ENCODE measurements at regions not wholly inside any gene's neighbourhood (a gene's known extent, or its start where the extent isn't known, plus 50 kb on each side); places are given as distances from the start of the nearest gene placed in this dataset.

DNA sequence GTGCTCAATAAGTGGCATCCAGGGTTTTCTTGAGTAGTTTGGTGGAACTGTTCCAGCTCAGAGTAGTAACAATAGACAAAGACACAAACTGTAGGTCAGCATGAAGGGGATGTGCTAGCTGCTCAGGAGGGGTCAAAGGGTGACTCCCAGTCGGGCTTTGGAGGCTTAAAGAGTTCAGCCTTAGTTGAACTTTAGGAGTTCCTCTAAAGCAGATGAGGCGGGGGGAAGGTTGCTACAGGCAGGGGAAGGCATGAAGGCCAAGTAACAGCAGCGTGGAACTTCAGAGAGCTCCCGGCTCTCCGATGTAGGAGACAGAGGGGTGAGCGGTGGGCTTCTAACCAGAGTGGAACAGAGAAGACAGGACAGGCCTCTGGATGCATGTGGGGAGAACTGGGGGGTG, 115.5 kb upstream of the CD93 start:
- DNase-seq: no peak

DNA sequence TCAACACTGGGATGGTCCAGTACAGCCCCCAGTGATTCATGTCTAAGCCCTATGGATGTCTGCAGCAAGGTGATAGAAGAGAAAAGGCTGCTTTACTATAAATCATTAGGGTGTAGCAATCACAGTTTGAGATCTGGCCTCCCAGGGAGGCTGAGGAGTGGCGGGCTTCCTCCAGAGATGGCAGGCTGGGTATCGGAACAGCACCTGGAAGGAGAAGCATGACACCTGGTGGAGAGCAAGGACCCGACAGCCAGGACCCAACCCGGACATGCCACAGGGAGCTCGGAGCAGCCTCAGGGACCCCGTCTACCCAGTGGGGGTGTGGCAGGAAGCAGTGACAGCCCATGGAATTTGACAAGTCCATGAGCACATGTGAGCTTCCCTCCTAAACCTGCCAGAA, 114.8 kb upstream of the CD93 start:
- DNase-seq: peak; percentile 30

DNA sequence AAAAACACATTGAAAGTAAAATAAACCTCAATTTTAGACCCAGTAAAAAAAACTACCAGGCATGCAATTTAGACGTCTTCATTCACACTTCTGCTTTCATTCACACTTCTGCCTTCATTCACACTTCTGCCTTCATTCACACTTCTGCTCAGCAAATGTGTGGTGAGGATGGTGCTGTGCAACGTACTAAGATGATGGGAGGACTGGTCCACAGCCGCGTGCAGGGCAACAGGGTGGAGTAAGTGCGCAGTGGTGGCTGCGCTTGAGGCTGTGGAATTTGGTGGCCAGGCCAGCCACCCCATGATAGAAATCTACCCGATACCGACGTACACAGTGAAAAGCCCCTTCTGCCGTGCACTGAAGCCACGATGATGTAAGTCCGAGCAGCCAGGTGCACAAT, 114.3 kb upstream of the CD93 start:
- no peak for DNase-seq

DNA sequence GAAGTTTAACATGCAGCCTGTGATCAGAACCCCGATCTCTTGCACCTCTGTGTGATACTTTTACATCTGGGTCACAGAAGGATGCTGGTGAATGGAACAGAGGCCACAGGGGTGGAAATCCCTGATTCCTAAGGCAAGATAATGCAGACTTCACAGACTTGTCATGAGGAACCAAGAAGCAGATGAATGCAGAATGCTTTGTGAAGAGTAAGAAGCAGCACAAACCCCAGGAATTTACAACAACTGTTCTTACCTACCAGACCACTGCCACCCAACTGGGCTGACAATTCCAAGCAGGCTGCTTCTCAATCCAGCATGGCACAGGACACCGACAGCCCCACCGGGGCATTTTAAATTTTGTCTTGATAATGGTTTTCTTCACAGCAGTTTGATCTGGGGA, 113.2 kb upstream of the CD93 start:
- DNase-seq: no peak

DNA sequence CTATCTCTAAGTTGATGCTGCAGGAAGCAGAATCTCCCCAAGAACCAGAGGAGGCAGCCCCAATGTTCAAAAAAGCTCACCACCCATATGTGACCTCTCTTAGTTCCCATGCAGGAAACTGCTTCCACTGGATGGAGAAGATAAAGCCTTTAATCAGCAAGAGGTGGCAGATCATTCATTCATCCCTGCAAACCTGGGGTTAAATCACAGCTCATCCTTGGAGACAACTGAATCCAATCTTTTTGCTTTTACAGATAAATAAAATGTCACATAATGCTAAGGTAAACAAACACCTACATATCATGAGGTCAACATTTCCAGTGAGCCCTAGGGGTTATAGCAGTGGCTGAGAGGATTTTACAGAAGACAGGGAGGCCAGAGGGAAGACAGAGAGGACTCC, 112.7 kb upstream of the CD93 start:
- no peak for DNase-seq

DNA sequence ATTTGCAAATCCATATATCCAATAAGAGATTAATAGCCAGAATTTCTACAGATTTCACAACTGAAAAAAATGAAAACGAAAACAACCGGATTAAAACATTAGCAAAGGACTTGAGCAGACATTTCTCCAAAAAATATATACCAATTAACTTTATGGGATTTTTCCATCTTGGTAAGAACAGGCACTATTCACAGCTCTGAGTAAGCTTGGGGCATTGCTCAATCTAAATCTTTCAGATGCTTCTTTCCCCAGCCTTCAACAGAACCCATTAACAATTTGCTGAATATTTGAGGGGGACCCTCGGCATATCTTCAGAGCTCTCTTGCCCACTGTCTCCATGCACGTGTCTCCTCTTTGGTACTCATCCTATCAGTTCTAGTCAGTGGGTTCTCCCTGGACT, 111.7 kb upstream of the CD93 start:
- no peak for DNase-seq

DNA sequence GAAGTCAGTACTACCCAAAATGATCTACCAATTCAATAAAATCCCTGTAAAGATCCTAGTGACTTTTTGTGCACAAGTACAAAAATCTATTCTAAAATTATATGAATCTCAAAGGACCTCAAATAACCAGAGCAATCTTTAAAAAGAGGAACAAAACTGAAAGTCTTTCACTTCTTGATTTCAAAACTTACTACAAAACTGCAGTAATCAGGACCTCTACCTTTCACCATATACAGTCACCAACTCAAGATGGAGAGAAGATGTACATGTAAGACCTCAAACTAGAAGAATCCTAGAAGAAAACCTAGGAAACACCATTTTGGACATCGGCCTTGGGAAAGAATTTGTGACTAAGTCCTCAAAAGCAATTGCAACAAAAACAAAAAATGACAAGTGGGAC, 109.5 kb upstream of the CD93 start:
- DNase-seq: no peak

DNA sequence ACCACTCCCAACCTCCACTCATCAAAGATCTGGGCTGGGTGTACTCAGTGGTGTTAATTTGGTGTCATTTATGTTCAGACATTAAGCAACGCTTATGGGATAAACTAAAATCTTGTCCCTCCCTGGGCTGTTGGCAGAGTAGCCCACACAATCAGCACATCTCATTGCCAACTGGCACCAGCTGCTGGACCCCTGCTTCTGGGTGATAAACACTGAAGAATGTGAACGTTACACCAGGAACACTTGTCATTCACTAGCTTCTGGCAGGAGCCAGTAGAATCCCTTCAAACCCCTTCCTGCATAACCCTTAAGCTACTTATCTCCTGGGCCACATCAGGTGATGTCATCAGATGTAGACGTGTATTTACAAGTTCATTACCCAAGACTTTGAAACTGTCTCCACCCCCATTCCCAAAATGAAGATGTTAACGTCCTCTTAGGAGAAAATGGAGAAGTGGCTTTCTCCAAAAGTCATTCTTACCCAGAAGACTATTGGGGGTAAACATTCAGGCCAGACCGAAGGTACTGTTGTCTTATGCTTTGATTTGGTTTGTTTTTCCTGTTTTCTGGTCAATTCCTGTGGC, 107.8 kb upstream of the CD93 start:
- no peak for DNase-seq

DNA sequence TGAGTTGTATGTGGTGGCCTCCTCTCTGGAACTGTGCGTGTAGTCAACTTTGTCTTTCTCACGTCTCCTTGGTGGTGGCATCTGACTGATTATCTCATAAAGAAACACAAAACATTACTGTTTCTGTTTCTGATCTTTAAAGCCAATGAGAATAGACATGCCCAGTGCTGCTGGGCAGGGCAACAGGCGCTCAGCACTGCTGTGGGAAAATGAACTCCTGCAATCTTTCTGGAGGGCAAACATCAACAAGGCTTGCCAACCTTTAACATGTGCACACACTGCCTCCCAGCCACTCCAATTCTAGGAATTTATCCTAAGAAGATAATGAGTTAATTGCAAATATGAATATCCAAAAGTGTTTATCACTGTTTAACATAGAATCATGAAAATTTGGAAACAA, 106.3 kb upstream of the CD93 start:
- DNase-seq: no peak

DNA sequence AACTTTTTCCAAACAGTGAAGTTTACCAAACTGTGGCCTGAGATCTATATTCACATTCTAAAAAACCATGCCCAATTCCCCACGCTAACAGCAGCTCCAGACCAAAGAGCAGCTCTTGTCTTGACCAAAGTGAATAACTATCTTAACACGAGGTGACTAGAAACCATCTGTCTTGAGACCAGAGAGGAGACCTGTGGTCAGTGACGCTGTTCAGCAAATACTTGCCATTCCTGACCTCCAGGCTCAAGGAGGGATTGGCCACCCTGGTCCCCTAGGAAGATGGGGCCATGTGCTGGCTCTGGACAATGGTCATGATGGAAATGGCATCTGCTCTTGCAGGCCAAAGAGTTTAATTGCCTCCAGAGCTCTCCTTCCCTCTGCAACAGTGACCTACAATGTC, 104.4 kb upstream of the CD93 start:
- DNase-seq: no peak

DNA sequence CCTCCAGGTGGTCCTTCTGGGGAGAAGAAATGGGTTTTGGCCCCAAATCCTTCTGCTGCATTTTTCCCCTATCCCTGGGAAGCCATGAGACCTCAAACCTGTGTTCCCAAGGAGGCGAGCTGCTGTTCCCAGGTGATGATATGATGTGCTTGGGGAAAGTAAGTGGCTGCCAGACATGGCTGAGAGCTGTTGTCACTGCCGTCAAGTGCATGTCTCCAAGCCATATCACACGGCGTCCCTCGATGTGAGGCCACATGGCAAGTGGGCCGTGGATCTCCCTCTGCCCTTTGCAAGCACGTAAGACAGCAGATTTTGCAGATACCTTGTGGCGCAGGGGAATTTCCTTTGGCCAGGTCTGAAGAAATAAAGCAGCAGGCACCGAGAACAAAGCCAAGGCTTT, 103.7 kb upstream of the CD93 start:
- DNase-seq: no peak

DNA sequence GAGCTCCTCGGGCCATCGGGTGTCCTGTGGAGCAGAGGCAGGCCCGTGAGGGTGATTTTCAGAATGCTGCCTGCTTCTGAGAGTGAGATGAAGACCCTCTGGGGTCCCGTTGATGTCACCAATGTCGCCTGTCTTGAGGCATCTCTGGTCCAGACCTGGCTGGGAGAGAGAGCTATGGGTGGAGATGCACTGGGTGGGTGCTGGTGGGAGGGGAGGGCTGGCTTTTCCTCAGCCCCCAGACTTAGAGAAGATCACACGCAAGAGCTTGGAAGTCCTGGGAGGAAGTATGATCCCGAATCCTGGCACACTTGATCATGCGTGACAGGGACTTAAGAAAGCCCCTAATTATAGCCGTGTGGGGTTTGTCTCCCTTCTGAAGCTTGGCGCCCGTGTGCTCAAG, 103.2 kb upstream of the CD93 start:
- no peak for DNase-seq

DNA sequence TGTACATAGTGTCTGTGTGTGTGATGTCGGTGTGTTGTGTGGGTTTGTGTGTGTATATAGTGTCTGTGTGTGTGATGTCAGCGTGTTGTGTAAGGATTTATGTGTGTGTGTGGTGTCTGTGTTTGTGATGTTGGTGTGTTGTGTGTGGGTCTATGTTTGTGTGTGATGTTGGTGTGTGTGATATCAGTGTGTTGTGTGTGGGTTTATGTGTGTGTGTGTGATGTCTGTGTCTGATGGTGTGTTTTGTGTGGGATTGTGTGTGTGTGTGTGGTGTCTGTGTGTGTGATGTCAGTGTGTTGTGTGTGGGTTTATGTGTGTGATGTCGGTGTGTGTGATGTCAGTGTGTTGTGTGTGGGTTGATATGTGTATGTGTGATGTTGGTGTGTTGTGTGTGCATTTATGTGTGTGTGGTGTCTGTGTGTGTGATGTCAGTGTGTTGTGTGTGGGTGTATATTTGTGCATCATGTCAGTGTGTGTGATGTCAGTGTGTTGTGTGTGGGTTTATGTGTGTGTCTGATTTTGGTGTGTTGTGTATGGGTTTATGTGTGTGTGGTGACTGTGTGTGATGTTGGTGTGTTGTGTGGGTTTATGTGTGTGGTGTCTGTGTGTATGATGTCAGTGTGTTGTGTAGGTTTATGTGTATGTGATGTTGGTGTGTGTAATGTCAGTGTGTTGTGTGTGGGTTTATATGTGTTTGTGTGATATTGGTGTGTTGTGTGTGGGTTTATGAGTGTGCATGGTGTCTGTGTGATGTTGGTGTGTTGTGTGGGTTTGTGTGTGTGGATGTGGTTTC, 102.4 kb upstream of the CD93 start:
- no peak for DNase-seq

DNA sequence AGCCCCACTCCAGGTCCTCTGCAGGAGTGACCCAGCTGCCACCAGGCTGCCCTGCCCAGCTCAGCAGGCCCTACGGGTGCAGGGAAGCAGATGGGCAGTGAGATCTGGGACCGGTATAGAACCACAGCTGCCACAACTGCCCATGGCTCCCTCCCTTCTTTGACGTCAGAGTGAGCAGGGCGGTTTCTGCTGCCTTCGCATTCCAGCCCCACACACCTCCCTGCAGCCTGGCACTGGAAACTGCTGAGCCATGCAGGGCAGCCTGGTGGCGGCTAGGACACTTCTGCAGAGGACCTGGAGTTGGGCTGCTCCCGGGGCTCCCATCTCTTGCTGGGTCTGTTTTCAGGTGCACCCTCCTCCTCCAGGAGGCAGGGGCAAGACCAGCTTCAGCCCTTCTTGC, 101.6 kb upstream of the CD93 start:
- no peak for DNase-seq

DNA sequence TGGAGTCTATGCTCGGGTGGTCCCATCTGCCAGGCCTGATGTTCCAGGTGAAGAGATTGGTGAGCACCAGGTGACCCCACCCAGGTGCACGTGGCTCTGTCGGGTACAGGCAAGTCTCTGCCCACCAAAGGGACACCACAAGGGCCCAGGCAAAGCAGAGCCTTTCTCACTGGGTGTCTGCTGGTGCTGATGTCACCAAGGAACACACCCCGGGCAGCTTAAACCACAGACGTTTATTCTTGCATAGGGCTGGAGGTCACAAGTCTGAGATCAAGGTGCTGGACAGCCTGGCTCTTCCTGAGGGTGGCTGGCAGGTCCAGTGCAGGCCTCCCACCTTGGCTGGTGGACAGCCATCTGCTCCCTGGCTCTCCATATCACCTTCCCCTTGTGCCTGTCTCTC, 100.7 kb upstream of the CD93 start:
- no peak for DNase-seq

DNA sequence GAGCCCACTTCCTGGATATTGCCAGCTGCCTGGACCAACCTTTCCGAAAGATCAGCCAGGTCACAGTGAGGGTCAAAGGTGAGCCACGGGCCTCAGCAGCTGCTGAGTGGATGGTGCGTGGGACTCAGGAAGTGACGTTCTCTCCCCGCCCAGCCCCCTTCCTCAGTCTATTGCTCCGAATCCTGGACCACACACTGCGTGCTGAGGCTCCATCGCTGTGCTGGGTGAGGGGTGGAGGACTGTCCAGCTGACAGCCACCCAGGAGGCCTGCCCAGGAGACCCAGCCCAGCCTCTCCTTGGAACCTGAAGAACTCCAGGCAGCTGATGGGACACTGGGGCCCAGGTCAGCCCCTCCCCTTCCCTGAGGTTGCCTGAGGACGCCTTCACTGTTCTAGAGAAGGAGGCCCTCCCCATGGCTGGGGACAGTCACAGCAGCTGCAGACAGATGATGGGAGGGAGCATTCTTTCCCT, 94.4 kb upstream of the CD93 start:
- no peak for DNase-seq

DNA sequence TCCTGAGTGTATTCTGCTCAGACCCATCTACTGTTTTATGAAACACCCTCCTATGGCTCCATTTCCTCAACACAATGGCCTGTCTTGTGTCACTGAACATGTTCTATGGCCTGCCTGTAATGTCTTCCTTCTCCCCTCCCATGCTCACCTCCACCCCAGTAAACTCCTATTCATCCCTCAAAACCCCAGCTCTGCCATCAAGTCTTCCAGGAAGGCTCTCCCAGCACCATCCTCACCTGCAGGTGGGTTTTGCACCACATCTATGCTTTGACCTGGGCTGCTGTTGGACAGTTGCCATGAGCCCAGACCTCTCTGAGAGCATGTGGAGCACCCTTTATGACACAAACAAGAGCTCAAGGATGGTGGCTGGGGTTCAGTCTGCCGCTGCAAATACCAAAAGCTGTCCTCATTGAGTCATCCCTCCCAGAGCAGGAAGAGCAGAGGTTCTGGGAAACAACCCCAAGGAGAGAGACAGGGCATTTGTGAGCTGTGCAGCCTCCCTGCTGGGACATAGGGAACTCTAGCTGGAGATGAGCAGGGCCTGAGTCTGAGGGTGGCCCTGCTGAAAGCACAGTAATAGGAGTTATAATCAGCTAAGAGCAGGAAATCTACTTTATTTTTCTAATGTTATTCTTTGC, 93.8 kb upstream of the CD93 start:
- DNase-seq: no peak

DNA sequence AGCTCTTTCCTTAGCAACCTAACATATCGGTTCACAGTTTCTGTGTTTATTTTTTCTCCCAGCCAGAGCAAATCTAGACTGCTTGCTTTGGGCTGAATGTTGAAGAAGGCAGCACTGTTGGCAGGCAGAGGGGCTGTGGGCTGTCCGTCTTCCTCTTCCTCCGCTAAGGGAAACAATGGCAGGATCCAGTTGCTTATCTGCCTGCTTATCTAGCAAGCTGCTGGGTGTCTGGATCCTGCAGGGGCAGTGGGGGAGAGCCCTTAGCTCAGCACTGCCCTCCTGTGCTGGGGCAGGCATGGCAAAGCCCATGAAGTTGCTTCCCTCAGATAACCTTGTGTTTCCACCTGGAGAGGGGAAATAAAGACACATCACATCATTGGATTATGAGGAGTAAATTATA, 92.7 kb upstream of the CD93 start:
- no peak for DNase-seq

DNA sequence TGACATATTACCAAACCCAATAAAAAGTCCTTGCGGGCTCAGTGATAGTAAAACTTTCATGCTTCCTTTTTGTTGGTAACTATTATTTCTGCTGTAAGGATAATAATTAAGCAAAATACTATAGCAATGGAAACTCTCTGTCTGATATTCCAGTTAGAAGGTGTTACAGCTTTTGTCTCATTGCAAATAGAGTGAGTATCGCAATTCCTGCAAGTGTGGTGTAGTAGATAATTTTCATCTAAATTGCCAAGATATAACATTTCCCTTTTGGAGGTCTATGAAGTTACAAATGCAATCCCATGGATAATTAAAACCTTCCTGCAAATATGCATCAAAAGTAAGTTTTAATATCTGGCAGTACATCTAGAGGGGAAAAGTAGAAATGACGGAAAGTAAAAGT, 88.7 kb upstream of the CD93 start:
- DNase-seq: no peak

DNA sequence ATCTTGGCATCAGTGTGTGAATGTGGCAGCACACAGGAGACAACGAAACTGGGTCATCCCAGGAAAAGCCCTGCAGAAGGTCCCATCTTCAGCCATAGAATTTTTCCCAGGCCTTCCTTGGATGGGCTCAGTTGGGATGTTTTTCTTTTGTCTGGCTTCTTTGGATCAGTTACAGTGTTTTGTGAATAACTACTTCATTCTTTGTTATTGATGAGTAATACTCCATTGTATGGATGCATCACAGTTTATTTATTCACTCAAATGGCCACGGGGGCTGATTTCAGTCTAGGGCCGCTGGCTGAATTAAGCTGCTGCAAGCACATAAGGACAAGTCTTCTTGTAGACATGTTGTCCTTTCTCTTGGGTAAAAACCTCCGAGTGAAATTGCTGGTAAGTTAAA, 81.3 kb upstream of the CD93 start:
- DNase-seq: no peak

DNA sequence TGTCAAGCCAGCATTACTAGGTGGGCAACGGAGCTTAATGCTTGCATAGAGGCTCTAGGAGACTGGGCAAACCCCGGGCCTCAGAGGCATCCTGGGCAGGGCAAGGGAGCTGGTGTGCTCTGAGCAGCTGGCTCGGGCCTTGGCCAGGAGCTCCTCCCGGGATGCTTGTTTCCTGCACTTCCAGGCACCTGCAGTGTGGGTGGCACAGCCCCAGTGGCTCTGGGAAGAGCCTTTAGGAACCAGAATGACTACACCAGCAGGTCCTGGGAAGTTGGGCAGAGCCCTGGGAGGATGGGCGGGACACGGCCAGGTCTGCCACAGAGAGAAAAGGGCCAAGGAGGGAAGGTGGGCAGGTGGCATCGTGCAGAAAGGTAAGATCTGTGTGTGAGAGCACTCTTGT, 80.4 kb upstream of the CD93 start:
- DNase-seq: no peak

DNA sequence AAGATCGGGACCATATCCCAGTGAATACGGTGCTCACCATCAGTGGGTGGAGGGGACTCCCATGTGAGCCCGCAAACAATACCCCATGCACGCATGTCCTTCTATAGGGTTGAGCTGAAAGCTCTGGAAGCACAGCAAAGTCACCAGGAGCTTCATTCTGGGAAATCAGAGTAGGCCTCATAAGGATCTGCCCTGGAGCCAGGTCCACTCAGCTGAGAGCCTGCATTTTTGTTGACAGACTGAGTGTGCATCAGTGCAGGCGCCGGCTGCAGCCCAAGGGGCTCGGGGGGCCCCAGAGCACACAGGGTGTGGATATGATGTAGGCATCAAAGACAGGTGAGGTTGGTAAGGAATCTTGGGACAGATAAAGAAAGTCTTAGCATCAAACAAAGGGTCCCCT, 79.8 kb upstream of the CD93 start:
- no peak for DNase-seq

DNA sequence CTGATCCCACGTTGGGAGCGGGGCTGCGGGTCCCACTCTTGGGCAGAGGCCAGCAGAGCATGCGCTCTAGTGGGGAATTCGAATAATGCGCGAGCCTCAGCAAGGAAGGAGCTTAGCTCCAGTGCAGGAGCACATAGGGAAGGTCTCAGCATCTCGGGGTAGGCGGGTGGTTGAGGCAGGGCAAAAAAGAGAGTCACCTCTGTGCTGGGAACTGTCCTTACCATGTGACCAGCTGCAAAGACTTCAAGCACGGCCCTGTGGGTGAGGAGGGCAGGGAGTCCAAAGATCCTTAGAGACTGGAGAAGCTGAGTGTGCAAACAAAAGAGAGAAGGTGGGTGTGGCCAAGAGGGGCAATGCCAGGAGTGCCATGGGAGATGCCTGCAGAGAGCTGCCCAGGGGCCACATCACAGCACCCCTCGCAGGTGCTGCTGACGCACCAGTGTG, 79.2 kb upstream of the CD93 start:
- no peak for DNase-seq

DNA sequence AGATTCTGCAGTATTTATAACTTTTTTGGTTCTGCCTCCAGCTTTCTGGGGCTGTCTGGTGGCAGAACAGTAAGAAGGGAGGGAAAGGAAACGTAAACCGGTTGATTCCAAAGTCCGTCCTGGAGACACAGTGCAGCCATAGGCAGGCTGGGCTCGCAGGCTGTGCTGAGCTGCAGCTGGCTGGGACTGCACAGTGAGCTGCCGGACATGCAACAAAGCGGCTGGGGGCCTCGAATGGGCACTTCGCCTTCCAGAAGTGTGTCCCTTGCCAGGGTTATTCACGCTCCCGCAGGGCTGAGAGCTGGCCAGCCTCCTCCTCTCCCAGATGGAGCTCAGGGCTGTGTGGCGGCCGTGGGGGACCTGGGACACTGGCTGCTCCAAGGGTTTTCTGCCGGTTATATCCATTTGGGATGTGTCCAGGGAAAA, 78.1 kb upstream of the CD93 start:
- no peak for DNase-seq

DNA sequence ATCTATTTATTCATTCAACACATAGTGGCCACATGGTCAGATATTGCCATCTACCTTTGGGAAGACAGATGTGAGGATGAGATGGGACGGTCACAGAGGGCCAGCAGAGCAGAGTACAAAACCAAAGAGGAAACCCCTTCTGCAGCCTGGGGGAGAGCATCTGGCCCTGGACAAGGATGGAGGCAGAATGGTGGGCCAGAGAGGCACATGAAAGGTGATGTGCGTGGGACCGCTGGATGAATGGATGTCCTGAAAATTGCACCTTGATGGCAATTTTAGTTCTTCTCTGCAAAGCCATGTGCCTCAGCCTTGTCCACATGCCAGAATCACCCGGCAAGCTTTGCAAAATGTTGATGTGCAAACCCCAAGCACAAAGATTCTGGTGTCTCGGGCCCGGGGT, 77.4 kb upstream of the CD93 start:
- no peak for DNase-seq
